T-cell (primary cell): ENCODE measurements at regions not wholly inside any gene's neighbourhood (a gene's known extent, or its start where the extent isn't known, plus 50 kb on each side); places are given as distances from the start of the nearest gene placed in this dataset.

Source experiments
- ATAC-seq, 4 experiments: fragments of 200-7000 bp in 3 of 4; fragments of 150-1000 bp in 1 of 4; cut with Tn5 transposase; replicated peaks in 1 of 4; 1 replicate in 3 of 4; 2 replicates in 1 of 4; pipeline ENCODE4 v1.10.0; 2021; ENCODE audit warnings: moderate library complexity in 3 of 4, mild to moderate bottlenecking in 2 of 4, moderate number of reproducible peaks in 1 of 4
- CTCF ChIA-PET, 2 donors: fragments of 300-600 bp; sonication (Branson Sonifier 250); formaldehyde crosslinking; loops; one replicate each; lab custom pipeline; 2022; ENCODE audit warnings: antibody characterized with exemption in 2 of 2; lab: Charles Lee
- POLR2A ChIA-PET, 2 donors: fragments of 300-600 bp; sonication (Branson Sonifier 250); formaldehyde crosslinking; loops; one replicate each; lab custom pipeline; 2022; ENCODE audit warnings: antibody characterized with exemption in 2 of 2; lab: Charles Lee
- DNase-seq, 35 experiments: peaks; one replicate each; pipeline versions ENCODE4 v3.0.0 to v3.0.0-alpha.2; 2013 to 2023
- H3K27ac ChIP-seq: one replicate; pipeline ENCODE4 v1.5.1; 2013; ENCODE audit warnings: low read length
- H3K27me3 ChIP-seq, 2 experiments: replicated peaks in 1 of 2; 1 replicate in 1 of 2; 2 replicates in 1 of 2; pipeline versions ENCODE4 v1.6.1 to v1.7.0; 2013; ENCODE audit warnings: low read length in 1 of 2, mixed read lengths in 1 of 2; ENCODE audit not compliant: control insufficient read depth in 2 of 2, insufficient read depth in 2 of 2; ENCODE audit errors: extremely low read depth in 1 of 2
- H3K36me3 ChIP-seq, 2 donors: 1 replicate in 1 of 2; 2 replicates in 1 of 2; pipeline versions ENCODE4 v1.6.1 to v1.7.0; 2013; ENCODE audit warnings: low read length in 1 of 2; ENCODE audit not compliant: control insufficient read depth in 2 of 2, insufficient read depth in 1 of 2; ENCODE audit errors: extremely low read depth in 1 of 2
- H3K4me1 ChIP-seq, 2 experiments: 1 replicate in 1 of 2; 2 replicates in 1 of 2; pipeline versions ENCODE4 v1.6.1 to v1.7.0; 2013; ENCODE audit warnings: low read length in 2 of 2, mixed read lengths in 1 of 2; ENCODE audit not compliant: insufficient read depth in 2 of 2, control insufficient read depth in 1 of 2; ENCODE audit errors: extremely low read depth in 1 of 2
- H3K4me3 ChIP-seq, 2 donors: 1 replicate in 1 of 2; 2 replicates in 1 of 2; pipeline versions ENCODE4 v1.5.1 to v1.7.0; 2013; ENCODE audit warnings: mild to moderate bottlenecking in 2 of 2, low read length in 1 of 2, moderate library complexity in 1 of 2; ENCODE audit not compliant: control insufficient read depth in 1 of 2; ENCODE audit errors: extremely low read depth in 1 of 2
- H3K9me3 ChIP-seq: 2 replicates; pipeline ENCODE4 v1.7.0; 2013
- H3K27ac Mint-ChIP-seq, 2 donors: one replicate each; pipeline ENCODE4 v1.8.0; 2020 to 2021; ENCODE audit warnings: mild to moderate bottlenecking in 2 of 2, mixed read lengths in 2 of 2
- H3K27me3 Mint-ChIP-seq, 2 donors: one replicate each; pipeline ENCODE4 v1.8.0; 2021 to 2022; ENCODE audit warnings: mixed read lengths in 2 of 2
- H3K36me3 Mint-ChIP-seq: one replicate; pipeline ENCODE4 v1.8.0; 2021; ENCODE audit warnings: mixed read lengths
- H3K4me1 Mint-ChIP-seq, 3 donors: one replicate each; pipeline ENCODE4 v1.8.0; 2020 to 2022; ENCODE audit warnings: mixed read lengths in 3 of 3, mild to moderate bottlenecking in 1 of 3
- H3K4me3 Mint-ChIP-seq, 3 donors: one replicate each; pipeline ENCODE4 v1.8.0; 2020 to 2022; ENCODE audit warnings: mild to moderate bottlenecking in 3 of 3, mixed read lengths in 3 of 3, moderate library complexity in 3 of 3
- H3K9me3 Mint-ChIP-seq, 3 donors: one replicate each; pipeline ENCODE4 v1.8.0; 2020 to 2022; ENCODE audit warnings: mixed read lengths in 3 of 3
- WGBS: methylation state at CpG from one replicate; pipeline ENCODE4 v1.1.5; 2013; ENCODE audit warnings: missing lambda C conversion rate; ENCODE audit not compliant: insufficient coverage; 5-methylcytosine and 5-hydroxymethylcytosine counted together

DNA sequence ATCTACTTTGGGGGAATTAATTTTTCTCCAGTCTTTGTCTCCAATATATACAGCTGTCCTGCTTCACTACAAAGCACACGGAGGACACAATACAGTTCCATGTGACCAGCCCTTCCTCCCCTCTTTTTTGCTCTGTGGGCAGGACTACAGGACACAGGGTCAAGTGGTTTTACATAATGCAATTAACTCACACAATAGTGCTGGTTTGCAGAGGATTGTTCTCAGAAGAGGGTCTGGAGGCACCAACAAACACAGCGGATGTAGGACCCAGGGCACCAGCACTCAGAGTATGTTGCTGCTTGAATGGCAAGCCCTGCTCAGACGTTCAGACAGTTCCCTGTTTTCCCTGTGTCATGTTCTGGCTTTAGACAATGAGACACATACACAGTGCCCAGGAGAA is 52.0 kb upstream of the NPTX2 start:
- no peaks in the 10 kb centered on the region for H3K9me3 ChIP-seq
- no peaks in the 10 kb centered on the region for H3K36me3 Mint-ChIP-seq
- H3K36me3 ChIP-seq = no peaks in the 10 kb centered on the region
- ATAC-seq (no peak), DNase-seq (no peak)
- ChIA-PET CTCF (no interaction called here), POLR2A (no interaction called here)
- H3K9me3 Mint-ChIP-seq = peaks cover 0 to 15% (median 12%) of the 10 kb centered on the region in 3 donors
- H3K4me3 Mint-ChIP-seq = no peak overlapping the region
- no peak overlapping the region for H3K4me3 ChIP-seq
- H3K27me3 Mint-ChIP-seq = peaks cover 18 to 21% of the 10 kb centered on the region in 2 donors
- peaks cover 0 to 30% of the 10 kb centered on the region in 2 experiments for H3K27me3 ChIP-seq
- H3K27ac ChIP-seq = no peak overlapping the region
- H3K4me1 ChIP-seq = no peaks in the 10 kb centered on the region
- H3K4me1 Mint-ChIP-seq = no peaks in the 10 kb centered on the region
- no peak overlapping the region for H3K27ac Mint-ChIP-seq
- 40% methylated on average over 2 of the region's 3 CpGs for WGBS

DNA sequence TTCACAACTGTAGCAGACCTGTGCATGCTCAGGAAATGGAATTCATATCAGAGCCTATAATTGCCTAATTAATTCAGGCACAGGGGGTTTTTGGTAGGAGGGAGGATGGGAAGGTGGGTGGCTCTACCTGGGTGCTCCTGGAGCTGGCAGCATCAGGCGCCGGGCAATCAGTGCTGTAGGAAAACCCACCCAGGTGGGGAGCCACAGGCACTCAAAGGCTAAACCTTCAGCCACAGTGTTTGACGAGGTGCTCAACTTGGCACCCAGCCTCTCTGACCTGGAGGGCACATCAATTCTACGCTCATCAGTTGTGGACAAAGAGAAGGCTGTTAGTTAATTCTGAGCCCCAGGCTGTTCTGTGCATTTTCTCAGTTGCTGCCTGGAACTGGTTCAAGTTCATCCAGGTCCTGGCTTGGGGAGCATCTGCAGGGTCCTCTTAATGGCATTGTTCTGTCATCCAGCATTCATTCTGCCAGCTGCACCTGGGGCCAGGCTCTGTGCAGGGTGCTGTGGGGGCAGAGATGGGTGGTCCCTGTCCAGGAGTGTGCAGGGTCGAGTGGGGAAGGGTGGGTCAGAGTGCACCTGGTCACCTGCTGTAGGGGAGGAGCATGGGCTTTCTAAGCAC is 54.1 kb upstream of the NPTX2 start:
- Mint-ChIP-seq H3K4me1 (no peaks in the 10 kb centered on the region), H3K27ac (no peak overlapping the region), H3K36me3 (no peaks in the 10 kb centered on the region), H3K27me3 (peaks cover 16 to 19% of the 10 kb centered on the region in 2 donors), H3K9me3 (peaks cover 0 to 16% (median 12%) of the 10 kb centered on the region in 3 donors), H3K4me3 (no peak overlapping the region)
- H3K36me3 ChIP-seq = no peaks in the 10 kb centered on the region
- peaks cover 0 to 24% of the 10 kb centered on the region in 2 experiments for H3K27me3 ChIP-seq
- no peak overlapping the region for H3K27ac ChIP-seq
- H3K4me1 ChIP-seq = no peaks in the 10 kb centered on the region
- no peak overlapping the region for H3K4me3 ChIP-seq
- POLR2A ChIA-PET = no interaction called here
- no peak for ATAC-seq
- H3K9me3 ChIP-seq = no peaks in the 10 kb centered on the region
- 76% methylated on average over 5 of the region's 5 CpGs for WGBS
- CTCF ChIA-PET = no interaction called here
- DNase-seq = no peak

DNA sequence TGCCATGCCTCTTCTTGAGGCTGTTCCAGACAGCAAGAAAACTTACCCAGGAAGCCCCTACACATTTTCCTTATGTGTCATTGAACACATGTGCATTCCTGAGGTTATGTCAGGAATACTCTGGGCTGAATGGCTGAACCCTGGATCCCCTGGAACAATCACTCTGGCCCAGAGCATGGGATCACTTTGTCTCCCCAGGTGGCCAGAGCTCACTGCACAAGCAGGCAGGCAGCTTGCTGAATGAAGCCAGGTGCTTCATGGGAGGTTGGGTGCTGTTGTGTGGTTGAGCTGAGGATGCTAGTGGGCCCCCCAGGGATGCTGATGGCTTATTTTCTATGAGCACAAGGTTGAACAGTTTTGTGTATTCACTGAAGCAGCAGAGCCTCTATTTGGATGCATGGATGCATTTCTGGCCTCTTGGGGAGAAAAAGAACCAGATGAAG is 54.7 kb upstream of the NPTX2 start:
- no peaks in the 10 kb centered on the region for H3K4me1 Mint-ChIP-seq
- Histone ChIP-seq H3K9me3 (no peaks in the 10 kb centered on the region), H3K4me1 (no peaks in the 10 kb centered on the region), H3K4me3 (no peak overlapping the region), H3K27ac (no peak overlapping the region), H3K27me3 (peaks cover 0 to 24% of the 10 kb centered on the region in 2 experiments), H3K36me3 (no peaks in the 10 kb centered on the region)
- no peak for ATAC-seq
- no peak overlapping the region for H3K27ac Mint-ChIP-seq
- ChIA-PET CTCF (no interaction called here), POLR2A (no interaction called here)
- no peak overlapping the region for H3K4me3 Mint-ChIP-seq
- peaks cover 0 to 16% (median 12%) of the 10 kb centered on the region in 3 donors for H3K9me3 Mint-ChIP-seq
- no peaks in the 10 kb centered on the region for H3K36me3 Mint-ChIP-seq
- H3K27me3 Mint-ChIP-seq = peaks cover 16 to 19% of the 10 kb centered on the region in 2 donors
- DNase-seq = no peak

DNA sequence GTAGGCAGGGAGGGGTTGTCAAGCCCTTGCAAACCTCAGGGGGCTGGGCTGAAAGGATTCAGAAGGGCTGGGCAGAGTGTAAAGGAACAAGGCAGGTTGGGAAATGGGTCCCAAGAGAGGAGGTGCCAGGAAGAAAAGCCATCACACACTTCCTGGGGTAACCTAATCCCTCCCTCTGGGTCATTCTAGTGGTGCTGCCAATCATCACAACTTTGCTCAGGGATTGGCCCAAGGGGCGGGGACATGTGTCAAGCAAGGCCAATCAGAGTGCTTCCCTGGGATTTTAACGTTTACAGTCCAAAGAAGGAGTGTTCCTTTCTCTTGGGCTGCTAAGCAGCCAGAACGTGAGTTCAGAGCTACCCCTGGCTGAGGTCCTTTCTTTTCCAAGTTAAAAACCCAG is 57.1 kb upstream of the NPTX2 start:
- CTCF ChIA-PET = no interaction called here
- WGBS = 42% methylated on average over 2 of the region's 3 CpGs
- no peaks in the 10 kb centered on the region for H3K4me1 ChIP-seq
- Mint-ChIP-seq H3K4me3 (no peak overlapping the region), H3K27me3 (peaks cover 7 to 12% of the 10 kb centered on the region in 2 donors), H3K4me1 (no peaks in the 10 kb centered on the region), H3K9me3 (peaks cover 0 to 14% (median 9%) of the 10 kb centered on the region in 3 donors), H3K27ac (no peak overlapping the region), H3K36me3 (no peaks in the 10 kb centered on the region)
- no peak for DNase-seq
- H3K27me3 ChIP-seq = peaks cover 0 to 26% of the 10 kb centered on the region in 2 experiments
- POLR2A ChIA-PET = no interaction called here
- no peaks in the 10 kb centered on the region for H3K9me3 ChIP-seq
- no peak overlapping the region for H3K4me3 ChIP-seq
- no peaks in the 10 kb centered on the region for H3K36me3 ChIP-seq
- ATAC-seq = no peak
- no peak overlapping the region for H3K27ac ChIP-seq

DNA sequence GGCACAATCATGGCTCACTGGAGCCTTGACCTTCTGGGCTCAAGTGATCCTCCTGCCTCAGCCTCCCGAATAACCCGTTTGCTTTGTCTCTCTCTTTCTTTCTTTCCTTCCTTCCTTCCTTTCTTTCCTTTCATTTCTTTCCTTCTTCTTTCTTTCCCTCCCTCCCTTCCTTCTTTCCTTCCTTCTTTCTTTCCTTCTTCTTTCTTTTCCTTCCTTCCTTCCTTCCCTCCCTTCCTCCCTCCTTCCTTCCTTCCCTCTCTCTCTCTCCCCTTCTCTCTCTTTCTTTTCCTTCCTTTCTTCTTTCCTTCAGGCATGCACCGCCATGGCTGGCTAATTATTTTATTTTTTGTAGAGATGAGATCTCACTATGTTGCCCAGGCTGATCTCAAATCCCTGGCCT is 57.9 kb upstream of the NPTX2 start:
- WGBS = 92% methylated on average over 2 of the region's 3 CpGs
- H3K9me3 Mint-ChIP-seq = peaks cover 0 to 9% (median 4%) of the 10 kb centered on the region in 3 donors
- ChIA-PET CTCF (no interaction called here), POLR2A (no interaction called here)
- no peak for ATAC-seq
- Histone ChIP-seq H3K4me3 (no peak overlapping the region), H3K4me1 (no peaks in the 10 kb centered on the region), H3K27ac (no peak overlapping the region), H3K36me3 (no peaks in the 10 kb centered on the region), H3K27me3 (peaks cover 0 to 23% of the 10 kb centered on the region in 2 experiments), H3K9me3 (no peaks in the 10 kb centered on the region)
- H3K36me3 Mint-ChIP-seq = no peaks in the 10 kb centered on the region
- H3K27me3 Mint-ChIP-seq = peaks cover 7 to 14% of the 10 kb centered on the region in 2 donors
- no peak for DNase-seq
- no peak overlapping the region for H3K4me3 Mint-ChIP-seq
- H3K4me1 Mint-ChIP-seq = no peaks in the 10 kb centered on the region
- no peak overlapping the region for H3K27ac Mint-ChIP-seq

DNA sequence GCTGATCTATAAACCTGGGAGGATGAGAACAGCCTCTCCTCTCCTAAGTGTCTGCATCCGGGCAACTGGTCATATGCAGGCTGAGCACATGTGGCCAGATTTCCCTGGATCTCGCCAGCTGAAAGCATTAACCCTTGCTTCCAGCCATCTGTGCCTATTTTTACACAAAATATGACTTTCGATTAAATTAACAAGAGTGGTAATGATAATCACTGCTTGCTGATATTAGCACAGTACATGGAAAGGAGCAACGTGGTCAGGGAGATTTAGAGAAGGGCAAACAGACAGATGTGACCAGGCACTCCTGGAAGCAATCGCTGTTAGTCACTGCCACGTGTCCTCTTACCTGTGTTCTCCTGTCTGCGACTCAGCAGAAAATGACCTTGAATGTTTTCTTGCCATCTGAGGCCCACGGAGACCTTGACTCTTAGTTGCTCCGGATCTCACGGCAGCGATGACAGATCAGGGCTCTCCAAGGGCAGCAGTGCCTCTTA is 59.5 kb upstream of the NPTX2 start:
- CTCF ChIA-PET = no interaction called here
- Histone ChIP-seq H3K27ac (no peak overlapping the region), H3K36me3 (no peaks in the 10 kb centered on the region), H3K27me3 (peaks cover 0 to 12% of the 10 kb centered on the region in 2 experiments), H3K9me3 (no peaks in the 10 kb centered on the region), H3K4me1 (no peaks in the 10 kb centered on the region), H3K4me3 (no peak overlapping the region)
- DNase-seq (no peak), ATAC-seq (no peak)
- Mint-ChIP-seq H3K4me1 (no peaks in the 10 kb centered on the region), H3K9me3 (peaks cover 3 to 9% (median 4%) of the 10 kb centered on the region in 3 donors), H3K36me3 (no peaks in the 10 kb centered on the region), H3K27ac (no peak overlapping the region), H3K4me3 (no peak overlapping the region), H3K27me3 (peaks cover 3 to 7% of the 10 kb centered on the region in 2 donors)
- POLR2A ChIA-PET = no interaction called here
- WGBS = 80% methylated on average over 8 of the region's 11 CpGs
